Vagina (tissue), 2 donors: ENCODE measurements at regions not wholly inside any gene's neighbourhood (a gene's known extent, or its start where the extent isn't known, plus 50 kb on each side); places are given as distances from the start of the nearest gene placed in this dataset.

Experiments used
- DNase-seq, 2 donors: peaks; one replicate each; pipeline ENCODE4 v3.0.0-alpha.2; 2017; ENCODE audit errors: extremely low spot score in 2 of 2
- H3K27ac ChIP-seq: fragments of 200-600 bp; sonication (generic); one replicate; pipeline ENCODE4 v1.5.1; 2019
- H3K27me3 ChIP-seq: fragments of 200-600 bp; sonication (generic); one replicate; pipeline ENCODE4 v1.5.1; 2019
- H3K36me3 ChIP-seq, 2 donors: fragments of 200-600 bp; sonication (generic); one replicate each; pipeline ENCODE4 v1.5.1; 2017 to 2019
- H3K4me1 ChIP-seq: fragments of 200-600 bp; sonication (generic); one replicate; pipeline ENCODE4 v1.5.1; 2019
- H3K4me3 ChIP-seq, 2 donors: fragments of 200-600 bp; sonication (generic); 1 replicate in 1 of 2; 2 replicates in 1 of 2; pipeline ENCODE4 v1.5.1; 2016 to 2019
- H3K9me3 ChIP-seq: fragments of 200-600 bp; sonication (generic); one replicate; pipeline ENCODE4 v1.5.1; 2019
- CTCF ChIP-seq, 3 experiments: fragments of 450-650 bp in 2 of 3; fragments of 200-600 bp in 1 of 3; sonication (generic) in 1 of 3; IDR thresholded peaks; one replicate each; pipeline ENCODE4 v1.5.1; 2017 to 2019; ENCODE audit warnings: antibody characterized with exemption in 3 of 3, mild to moderate bottlenecking in 2 of 3, moderate library complexity in 2 of 3
- POLR2A ChIP-seq, 2 donors: fragments of 450-650 bp; IDR thresholded peaks; one replicate each; pipeline ENCODE4 v1.6.1; 2017; ENCODE audit warnings: antibody characterized with exemption in 2 of 2, mild to moderate bottlenecking in 2 of 2, moderate library complexity in 2 of 2
- POLR2AphosphoS5 ChIP-seq, 2 donors: sonication (generic); formaldehyde crosslinking; IDR thresholded peaks; one replicate each; pipeline ENCODE4 v1.9.0; 2017; ENCODE audit warnings: antibody characterized with exemption in 2 of 2, mild to moderate bottlenecking in 2 of 2, low read depth in 1 of 2; ENCODE audit not compliant: insufficient read depth in 1 of 2
- intact Hi-C: fragments of 100-400 bp; cut with DNase I; formaldehyde crosslinking; loops from one replicate; pipeline ENCODE4 v1.15.1; 2023

DNA sequence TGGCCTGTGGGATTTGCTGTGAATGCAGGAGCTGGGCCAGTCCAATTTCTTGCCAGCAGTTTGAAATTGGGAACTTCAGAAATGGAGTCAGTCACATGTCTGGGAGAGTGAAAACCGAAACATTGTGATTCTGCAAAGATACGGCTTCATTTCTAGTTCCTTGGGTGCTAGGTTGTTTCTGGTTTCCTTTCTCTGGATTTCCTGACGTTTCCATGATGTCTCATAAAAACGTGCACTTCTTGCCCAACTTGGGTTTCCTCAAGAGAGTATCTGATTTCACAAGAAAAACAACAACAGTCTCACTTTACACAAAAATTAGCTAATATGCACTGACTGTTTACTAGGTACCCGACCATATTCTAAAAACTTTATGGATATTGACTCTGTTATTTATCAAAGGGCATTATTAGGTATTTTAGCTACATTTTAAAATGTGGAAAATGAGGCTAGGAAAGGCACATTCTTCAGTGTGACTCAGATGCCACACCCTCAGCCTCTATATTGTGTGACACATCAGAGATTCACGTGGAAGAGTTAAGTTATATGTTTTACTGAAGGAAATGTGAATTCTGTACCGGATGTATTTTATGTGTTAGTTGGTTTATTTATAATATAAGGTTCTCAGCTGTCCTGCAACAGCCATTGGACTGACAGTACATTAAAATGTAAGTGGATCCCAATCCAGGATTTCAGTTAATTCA, 225.0 kb upstream of the PUDP start:
- TF ChIP-seq POLR2A (IDR thresholded peaks at IDR 0.05) (no peak), CTCF (IDR thresholded peaks at IDR 0.05) (no peak), POLR2AphosphoS5 (IDR thresholded peaks at IDR 0.05; ENCODE audit: insufficient read depth in 1 of 2, low read depth in 1 of 2) (no peak)
- no peak overlapping the region for H3K4me3 ChIP-seq
- intact Hi-C loops = no loop called here

GRCh38 chrX:7362111-7362510, 214.2 kb upstream of the PUDP start:
- no peak for DNase-seq
- intact Hi-C loops = no loop called here
- Histone ChIP-seq H3K4me1 (no peaks in the 10 kb centered on the region), H3K9me3 (no peaks in the 10 kb centered on the region), H3K27me3 (no peaks in the 10 kb centered on the region), H3K36me3 (no peaks in the 10 kb centered on the region), H3K27ac (no peak overlapping the region), H3K4me3 (no peak overlapping the region)
- TF ChIP-seq POLR2AphosphoS5 (IDR thresholded peaks at IDR 0.05; ENCODE audit: insufficient read depth in 1 of 2, low read depth in 1 of 2) (no peak), CTCF (IDR thresholded peaks at IDR 0.05) (no peak), POLR2A (IDR thresholded peaks at IDR 0.05) (no peak)

More for the DNA sequence above, 225.0 kb upstream of the PUDP start:
- Histone ChIP-seq H3K4me1 (no peaks in the 10 kb centered on the region), H3K27ac (no peak overlapping the region), H3K9me3 (no peaks in the 10 kb centered on the region), H3K36me3 (no peaks in the 10 kb centered on the region), H3K27me3 (no peaks in the 10 kb centered on the region)
- no peak for DNase-seq

DNA sequence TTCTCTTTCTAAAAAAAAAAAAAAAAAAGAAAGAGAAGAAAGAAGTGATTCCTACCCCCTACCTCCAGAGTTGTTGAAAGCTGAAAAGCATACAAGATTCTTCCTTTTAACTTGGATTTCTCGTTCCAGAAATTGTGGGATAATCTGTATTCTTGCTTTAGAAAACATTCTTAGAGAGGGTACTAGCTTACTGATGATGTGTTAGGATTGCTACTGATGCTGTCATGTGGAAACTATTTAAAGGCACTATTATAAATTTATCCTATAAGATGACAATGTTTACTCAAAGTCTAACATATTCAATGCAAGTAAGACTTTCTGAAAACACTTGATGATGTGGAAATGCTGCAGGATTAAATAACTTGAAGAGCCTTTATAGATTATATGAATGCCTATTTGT, 204.0 kb upstream of the PUDP start:
- DNase-seq = no peak
- no peak overlapping the region for H3K4me3 ChIP-seq
- no peaks in the 10 kb centered on the region for H3K9me3 ChIP-seq
- TF ChIP-seq POLR2AphosphoS5 (IDR thresholded peaks at IDR 0.05; ENCODE audit: insufficient read depth in 1 of 2, low read depth in 1 of 2) (no peak), POLR2A (IDR thresholded peaks at IDR 0.05) (no peak), CTCF (IDR thresholded peaks at IDR 0.05) (no peak)
- no peak overlapping the region for H3K27ac ChIP-seq
- no peaks in the 10 kb centered on the region for H3K27me3 ChIP-seq
- H3K36me3 ChIP-seq = no peaks in the 10 kb centered on the region
- no peaks in the 10 kb centered on the region for H3K4me1 ChIP-seq
- intact Hi-C loops = no loop called here

GRCh38 chrX:7347465-7347864, 199.5 kb upstream of the PUDP start:
- no peak for DNase-seq
- no peaks in the 10 kb centered on the region for H3K4me1 ChIP-seq
- no peak for TF ChIP-seq POLR2AphosphoS5 (IDR thresholded peaks at IDR 0.05; ENCODE audit: insufficient read depth in 1 of 2, low read depth in 1 of 2)
- TF ChIP-seq CTCF (IDR thresholded peaks at IDR 0.05) = no peak
- TF ChIP-seq POLR2A (IDR thresholded peaks at IDR 0.05) = no peak
- H3K4me3 ChIP-seq = no peak overlapping the region
- intact Hi-C loops = no loop called here
- H3K36me3 ChIP-seq = no peaks in the 10 kb centered on the region
- H3K27me3 ChIP-seq = no peaks in the 10 kb centered on the region
- H3K9me3 ChIP-seq = no peaks in the 10 kb centered on the region
- H3K27ac ChIP-seq = no peak overlapping the region

GRCh38 chrX:7346021-7346420, 198.1 kb upstream of the PUDP start:
- no peak for DNase-seq
- no peaks in the 10 kb centered on the region for H3K36me3 ChIP-seq
- no peaks in the 10 kb centered on the region for H3K4me1 ChIP-seq
- H3K9me3 ChIP-seq = no peaks in the 10 kb centered on the region
- intact Hi-C loops = no loop called here
- TF ChIP-seq CTCF (IDR thresholded peaks at IDR 0.05) (no peak), POLR2AphosphoS5 (IDR thresholded peaks at IDR 0.05; ENCODE audit: insufficient read depth in 1 of 2, low read depth in 1 of 2) (no peak), POLR2A (IDR thresholded peaks at IDR 0.05) (no peak)
- H3K4me3 ChIP-seq = no peak overlapping the region
- no peaks in the 10 kb centered on the region for H3K27me3 ChIP-seq
- H3K27ac ChIP-seq = no peak overlapping the region
